ENCODE measurements at regions not wholly inside any gene's neighbourhood (a gene's known extent, or its start where the extent isn't known, plus 50 kb on each side); places are given as distances from the start of the nearest gene placed in this dataset.

- TF ChIP-seq, protein P1, sequence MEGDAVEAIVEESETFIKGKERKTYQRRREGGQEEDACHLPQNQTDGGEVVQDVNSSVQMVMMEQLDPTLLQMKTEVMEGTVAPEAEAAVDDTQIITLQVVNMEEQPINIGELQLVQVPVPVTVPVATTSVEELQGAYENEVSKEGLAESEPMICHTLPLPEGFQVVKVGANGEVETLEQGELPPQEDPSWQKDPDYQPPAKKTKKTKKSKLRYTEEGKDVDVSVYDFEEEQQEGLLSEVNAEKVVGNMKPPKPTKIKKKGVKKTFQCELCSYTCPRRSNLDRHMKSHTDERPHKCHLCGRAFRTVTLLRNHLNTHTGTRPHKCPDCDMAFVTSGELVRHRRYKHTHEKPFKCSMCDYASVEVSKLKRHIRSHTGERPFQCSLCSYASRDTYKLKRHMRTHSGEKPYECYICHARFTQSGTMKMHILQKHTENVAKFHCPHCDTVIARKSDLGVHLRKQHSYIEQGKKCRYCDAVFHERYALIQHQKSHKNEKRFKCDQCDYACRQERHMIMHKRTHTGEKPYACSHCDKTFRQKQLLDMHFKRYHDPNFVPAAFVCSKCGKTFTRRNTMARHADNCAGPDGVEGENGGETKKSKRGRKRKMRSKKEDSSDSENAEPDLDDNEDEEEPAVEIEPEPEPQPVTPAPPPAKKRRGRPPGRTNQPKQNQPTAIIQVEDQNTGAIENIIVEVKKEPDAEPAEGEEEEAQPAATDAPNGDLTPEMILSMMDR (conservative IDR thresholded peaks at IDR 0.05; ENCODE audit: low read depth, low read length) = no peak
- TF ChIP-seq EZH2 (IDR thresholded peaks at IDR 0.05; ENCODE audit: borderline replicate concordance, low read depth, low read length, poor library complexity, severe bottlenecking) = no peak
Measured at GRCh38 chr20:57071954-57072583, 194.4 kb downstream of the BMP7 start.
